Right forelimb (tissue), 1 donor: ENCODE measurements at regions not wholly inside any gene's neighbourhood (a gene's known extent, or its start where the extent isn't known, plus 50 kb on each side); places are given as distances from the start of the nearest gene placed in this dataset.

ENCODE experiments used
- DNase-seq: peaks from one replicate; pipeline ENCODE4 v3.0.0-alpha.2; 2018

DNA sequence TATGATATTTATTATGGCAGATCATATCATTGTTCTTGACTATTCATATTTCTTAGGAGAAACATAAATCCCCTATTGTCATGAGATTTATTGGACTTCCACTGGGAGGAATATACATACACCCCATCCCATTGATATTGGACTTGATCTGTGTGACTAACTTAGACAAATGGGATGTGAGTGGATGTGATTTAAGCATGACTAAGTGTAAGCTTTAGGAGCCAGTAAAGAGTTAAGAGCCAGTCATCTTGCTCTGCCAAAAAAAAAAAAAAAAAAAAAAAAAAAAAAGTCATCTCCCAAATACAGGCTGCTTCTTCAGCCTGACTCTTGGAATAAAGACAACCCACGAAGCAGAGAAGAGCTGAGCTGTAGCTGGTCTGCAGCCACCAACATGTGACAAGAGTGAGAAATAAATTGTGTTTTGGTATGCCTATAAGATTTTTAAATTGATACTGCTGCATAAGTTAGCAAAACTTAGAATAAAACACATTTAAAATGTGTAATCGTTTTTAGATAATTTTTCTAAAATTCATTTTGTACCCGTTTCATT, 595.0 kb upstream of the LRRC4C start:
- no peak for DNase-seq

DNA sequence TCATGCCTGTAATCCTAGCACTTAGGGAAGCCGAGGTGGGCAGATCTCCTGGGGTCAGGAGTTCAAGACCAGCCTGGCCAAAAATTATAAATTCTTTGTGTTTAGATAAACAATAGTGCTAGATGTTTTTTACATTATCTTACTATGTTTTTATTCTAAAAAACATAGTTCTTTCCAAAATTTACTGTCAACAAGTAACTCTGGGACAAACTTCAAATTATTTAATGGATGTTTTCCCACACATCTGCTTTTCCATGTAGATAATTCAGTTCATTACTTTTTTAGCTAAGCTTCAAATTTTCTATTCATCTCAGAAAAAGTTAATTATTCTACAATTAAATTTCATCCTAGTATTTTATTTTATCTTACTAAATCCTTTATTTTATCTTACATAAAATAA, 596.2 kb upstream of the LRRC4C start:
- DNase-seq = no peak

DNA sequence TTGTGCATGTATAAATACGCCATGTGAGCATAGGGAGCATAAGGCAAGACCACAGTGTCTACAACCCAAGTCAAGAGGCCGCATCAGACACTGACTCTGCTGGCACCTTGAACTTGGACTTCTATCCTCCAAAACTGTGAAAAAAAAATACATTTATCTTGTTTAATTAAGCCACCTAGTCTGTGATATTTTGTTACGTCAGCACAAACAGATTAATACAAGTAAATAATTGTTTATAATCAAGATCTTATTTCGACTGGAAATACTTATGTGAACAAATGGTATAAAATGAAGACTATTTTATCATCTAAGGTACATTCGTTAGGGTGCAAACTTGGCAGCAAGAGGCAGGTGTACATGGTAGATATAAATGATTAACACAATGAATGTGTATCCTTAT, 599.3 kb upstream of the LRRC4C start:
- no peak for DNase-seq

GRCh38 chr11:42065199-42065598, 605.7 kb upstream of the LRRC4C start:
- DNase-seq = no peak

DNA sequence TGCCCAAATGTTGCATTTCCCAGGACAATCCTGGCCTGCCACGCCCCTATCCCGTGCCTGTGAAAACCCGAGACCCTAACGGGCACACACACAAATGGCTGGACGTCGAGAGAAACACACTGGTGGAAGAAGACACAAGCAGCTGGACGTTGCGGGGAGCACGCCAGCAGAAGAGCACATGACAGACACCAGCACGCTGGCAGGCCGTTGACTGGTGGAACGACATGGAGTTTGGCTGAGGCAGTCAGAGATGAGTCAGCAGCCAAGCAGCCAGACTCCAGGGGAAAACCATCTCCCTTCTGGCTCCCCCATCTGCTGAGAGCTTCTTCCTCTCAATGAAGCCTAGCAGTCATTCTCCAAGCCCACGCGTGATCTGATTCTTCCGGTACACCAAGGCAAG, 606.7 kb upstream of the LRRC4C start:
- DNase-seq = no peak

- DNase-seq = no peak
Measured at GRCh38 chr11:42074306-42074705, 614.9 kb upstream of the LRRC4C start.

- no peak for DNase-seq
Measured at GRCh38 chr11:42075180-42075579, 615.7 kb upstream of the LRRC4C start.

- no peak for DNase-seq
Measured at GRCh38 chr11:42077794-42078193, 618.3 kb upstream of the LRRC4C start.

GRCh38 chr11:42085736-42086135, 626.3 kb upstream of the LRRC4C start:
- DNase-seq = no peak

DNA sequence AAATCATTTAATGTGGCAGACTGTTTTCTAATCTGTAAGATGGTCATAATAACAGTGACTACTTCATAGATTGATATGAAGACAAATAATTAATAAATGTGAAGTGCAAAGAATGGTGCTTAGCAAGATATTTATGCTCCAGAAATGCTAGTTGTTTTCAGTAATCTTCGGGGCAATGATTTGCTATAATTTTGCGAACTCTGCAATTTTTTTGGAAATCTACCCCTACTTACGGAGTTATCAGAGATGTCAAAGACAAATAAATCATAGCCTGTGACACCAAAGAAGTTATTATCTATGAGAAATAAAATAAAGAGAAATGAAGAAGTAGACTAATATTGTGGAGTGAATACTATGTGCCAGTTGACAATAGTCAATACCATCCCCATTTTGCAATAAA, 634.1 kb upstream of the LRRC4C start:
- DNase-seq = no peak

- DNase-seq = no peak
Measured at GRCh38 chr11:42098075-42098474, 638.6 kb upstream of the LRRC4C start.

- DNase-seq = no peak
Measured at GRCh38 chr11:42112866-42113265, 653.4 kb upstream of the LRRC4C start.

DNA sequence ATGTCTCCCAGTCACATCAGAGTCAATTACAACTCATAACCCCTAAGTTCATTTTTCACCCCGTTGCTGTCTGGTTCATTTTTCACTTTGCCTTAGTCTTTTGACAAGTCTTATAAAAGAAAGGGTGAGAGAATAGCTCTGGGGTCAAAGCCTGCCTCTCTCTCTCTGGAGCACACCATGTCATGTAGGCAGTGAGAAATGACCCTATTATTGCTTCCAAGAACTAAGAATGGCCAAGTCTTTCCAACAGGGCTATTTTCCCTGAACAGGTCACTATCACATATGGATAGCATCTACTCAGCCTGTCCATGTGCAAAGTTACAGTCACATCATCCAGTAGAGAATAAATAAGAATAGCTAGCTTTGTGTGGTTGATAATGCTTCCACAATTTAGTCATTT, 655.5 kb upstream of the LRRC4C start:
- no peak for DNase-seq

DNA sequence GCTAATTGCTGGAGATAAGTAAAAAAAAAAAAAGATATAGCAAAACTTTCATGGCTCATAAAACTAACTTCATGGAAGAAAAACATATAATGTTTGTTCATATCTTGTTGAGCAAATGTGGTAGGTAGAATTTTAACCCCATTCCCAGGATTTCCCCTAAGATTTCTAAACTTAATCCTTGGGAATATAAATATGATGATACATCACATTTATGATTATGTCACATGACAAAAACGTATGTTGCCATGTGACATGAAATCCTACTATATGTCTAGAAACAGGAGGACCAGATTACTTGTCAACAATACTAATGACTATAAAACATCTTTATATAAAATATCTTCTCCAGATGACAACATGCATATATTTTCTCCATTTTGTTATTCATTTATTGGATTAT, 679.0 kb upstream of the LRRC4C start:
- no peak for DNase-seq

DNA sequence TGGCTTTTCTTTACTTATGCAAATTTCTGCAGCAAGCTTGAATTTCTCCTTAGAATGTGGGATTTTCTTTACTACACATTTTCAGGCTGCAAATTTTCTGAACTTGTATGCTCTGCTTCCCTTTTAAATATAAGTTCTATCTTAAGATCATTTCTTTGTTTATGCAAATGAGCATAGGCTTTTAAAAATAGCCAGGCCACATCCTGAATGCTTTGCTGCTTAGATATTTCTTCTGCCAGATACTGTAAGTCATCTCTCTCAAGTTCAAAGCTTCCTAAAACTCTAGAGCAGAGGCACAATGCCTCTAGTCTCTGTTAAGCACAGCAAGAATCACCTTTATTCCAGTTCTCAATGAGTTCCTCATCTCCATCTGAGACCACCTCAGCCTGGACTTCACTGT, 685.9 kb upstream of the LRRC4C start:
- no peak for DNase-seq

- no peak for DNase-seq
Measured at GRCh38 chr11:42161886-42162285, 702.4 kb upstream of the LRRC4C start.

- no peak for DNase-seq
Measured at GRCh38 chr11:42169191-42169590, 709.7 kb upstream of the LRRC4C start.

GRCh38 chr11:42170601-42171000, 711.1 kb upstream of the LRRC4C start:
- no peak for DNase-seq

DNA sequence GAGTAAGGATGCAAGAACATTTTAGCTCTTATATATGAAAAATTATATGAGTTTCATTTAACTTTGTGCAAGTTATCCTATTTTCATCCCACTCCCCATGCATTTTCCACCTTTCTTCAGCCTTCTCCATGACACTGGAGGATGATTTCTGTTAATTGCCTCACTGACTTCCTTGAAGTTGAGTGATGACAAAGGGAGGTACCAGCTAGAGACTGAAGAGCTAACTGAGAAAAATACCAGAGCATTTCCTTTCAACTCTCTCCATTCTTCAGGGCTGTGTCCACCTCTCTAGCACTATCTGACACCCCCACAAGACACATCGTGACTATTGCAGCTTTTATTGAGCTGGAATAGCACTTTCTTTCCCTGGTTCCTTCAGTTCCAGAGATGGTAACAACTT, 711.6 kb upstream of the LRRC4C start:
- no peak for DNase-seq

- DNase-seq = no peak
Measured at GRCh38 chr11:42172441-42172840, 713.0 kb upstream of the LRRC4C start.

- no peak for DNase-seq
Measured at GRCh38 chr11:42175203-42175602, 715.8 kb upstream of the LRRC4C start.

- no peak for DNase-seq
Measured at GRCh38 chr11:42179216-42179615, 719.8 kb upstream of the LRRC4C start.

DNA sequence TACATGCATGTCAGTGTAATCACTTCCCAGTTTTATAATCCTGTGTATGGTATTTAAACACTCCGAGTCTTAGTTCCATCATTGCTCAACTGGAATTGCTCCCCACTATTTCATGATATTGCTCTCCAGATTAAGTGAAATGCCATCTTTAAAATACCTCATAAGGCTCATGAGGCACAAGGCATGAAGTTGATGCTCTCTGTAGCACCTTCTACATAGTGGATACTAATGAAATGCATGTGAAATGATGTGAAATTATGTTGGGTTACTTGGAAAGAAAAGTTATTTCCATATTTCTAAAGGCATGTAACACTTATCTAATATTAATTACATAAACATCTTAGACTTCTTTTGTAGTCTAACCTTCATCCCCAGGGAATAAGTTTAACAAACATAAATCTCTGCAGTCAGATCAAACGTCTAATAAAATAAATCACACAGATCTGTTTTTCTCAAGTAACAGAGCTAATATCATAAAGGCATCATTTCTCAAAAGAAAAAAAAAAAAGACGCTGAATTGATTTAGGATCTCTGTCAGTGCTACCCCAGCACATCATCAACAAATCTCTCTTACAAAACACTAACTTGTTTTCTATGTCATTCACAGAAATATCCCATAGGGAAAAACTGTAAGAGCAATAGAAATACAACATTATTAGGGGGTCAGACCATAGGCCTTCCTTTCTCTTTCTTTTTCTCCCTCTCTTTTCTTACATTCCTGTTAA, 736.0 kb upstream of the LRRC4C start:
- no peak for DNase-seq

DNA sequence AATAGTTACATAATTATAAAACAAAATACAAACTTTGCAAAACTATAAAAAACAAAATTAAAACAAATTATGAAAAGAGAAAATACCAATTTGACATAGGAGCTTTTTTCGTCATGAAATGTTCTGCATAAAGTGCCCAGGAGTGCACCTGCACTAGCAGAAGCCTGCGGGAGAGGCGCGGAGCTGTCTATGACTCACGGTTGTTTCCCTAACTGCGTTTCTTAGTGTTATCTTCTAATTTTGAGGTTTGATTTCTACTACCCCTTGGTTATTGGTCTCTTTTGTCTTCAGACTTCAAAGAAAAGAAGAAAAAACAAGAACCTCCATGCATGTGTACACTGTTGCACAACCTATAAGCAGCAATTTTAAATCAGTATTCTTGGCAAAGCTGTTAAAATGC, 740.9 kb upstream of the LRRC4C start:
- no peak for DNase-seq

- no peak for DNase-seq
Measured at GRCh38 chr11:42201603-42202148, 742.2 kb upstream of the LRRC4C start.
